Cardiac muscle cell (in vitro differentiated cells and primary cell): ENCODE measurements at regions not wholly inside any gene's neighbourhood (a gene's known extent, or its start where the extent isn't known, plus 50 kb on each side); places are given as distances from the start of the nearest gene placed in this dataset.

Source experiments
- DNase-seq, 2 donors: peaks; one replicate each; pipeline versions ENCODE4 v3.0.0 to v3.0.0-alpha.2; 2010 to 2017; ENCODE audit warnings: low read depth in 1 of 2, low spot score in 1 of 2
- H3K27ac ChIP-seq: fragments of 200-600 bp; sonication (generic); 2 replicates; pipeline ENCODE4 v1.5.1; 2016
- H3K27me3 ChIP-seq: fragments of 200-600 bp; sonication (generic); 2 replicates; pipeline ENCODE4 v1.6.0; 2016; ENCODE audit warnings: control low read depth
- H3K36me3 ChIP-seq: fragments of 200-600 bp; sonication (generic); 2 replicates; pipeline ENCODE4 v1.5.1; 2016; ENCODE audit warnings: control low read depth
- H3K4me1 ChIP-seq: fragments of 200-600 bp; sonication (generic); 2 replicates; pipeline ENCODE4 v1.8.1; 2017; ENCODE audit warnings: low read depth, mild to moderate bottlenecking, mixed run types
- H3K4me3 ChIP-seq: fragments of 200-600 bp; sonication (generic); 2 replicates; pipeline ENCODE4 v1.5.1; 2016; ENCODE audit warnings: mild to moderate bottlenecking
- H3K9me3 ChIP-seq: fragments of 200-600 bp; sonication (generic); 2 replicates; pipeline ENCODE4 v1.5.1; 2017; ENCODE audit warnings: low read depth, mild to moderate bottlenecking, control low read depth
- CTCF ChIP-seq: IDR thresholded peaks from 2 replicates; pipeline ENCODE4 v1.5.1; 2012; ENCODE audit warnings: low read depth, mild to moderate bottlenecking, low read length

- no peak for DNase-seq
Measured at GRCh38 chr20:19096843-19097242, 115.6 kb upstream of the SLC24A3 start.

GRCh38 chr20:19098117-19098516 lies 114.3 kb upstream of the SLC24A3 start:
- no peak for DNase-seq
- Histone ChIP-seq H3K27ac (no peak overlapping the region), H3K27me3 (no peaks in the 10 kb centered on the region), H3K4me1 (no peaks in the 10 kb centered on the region), H3K36me3 (no peaks in the 10 kb centered on the region), H3K9me3 (no peaks in the 10 kb centered on the region), H3K4me3 (no peak overlapping the region)
- TF ChIP-seq CTCF, result no peak

More at GRCh38 chr20:19096843-19097242, 115.6 kb upstream of the SLC24A3 start:
- H3K27ac ChIP-seq, result no peak overlapping the region
- TF ChIP-seq CTCF, result no peak
- H3K9me3 ChIP-seq, result no peaks in the 10 kb centered on the region
- H3K36me3 ChIP-seq, result no peaks in the 10 kb centered on the region
- no peaks in the 10 kb centered on the region for H3K4me1 ChIP-seq
- H3K4me3 ChIP-seq, result no peak overlapping the region
- H3K27me3 ChIP-seq, result no peaks in the 10 kb centered on the region

GRCh38 chr20:19098806-19099578 lies 113.5 kb upstream of the SLC24A3 start:
- DNase-seq, result no peak
- TF ChIP-seq CTCF, result no peak
- no peaks in the 10 kb centered on the region for H3K27me3 ChIP-seq

GRCh38 chr20:19099596-19100545 lies 112.6 kb upstream of the SLC24A3 start:
- DNase-seq, result no peak
- Histone ChIP-seq H3K27ac (no peak overlapping the region), H3K4me3 (no peak overlapping the region), H3K36me3 (no peaks in the 10 kb centered on the region), H3K27me3 (no peaks in the 10 kb centered on the region), H3K9me3 (no peaks in the 10 kb centered on the region), H3K4me1 (no peaks in the 10 kb centered on the region)
- no peak for TF ChIP-seq CTCF

More at GRCh38 chr20:19098806-19099578, 113.5 kb upstream of the SLC24A3 start:
- no peaks in the 10 kb centered on the region for H3K4me1 ChIP-seq
- H3K36me3 ChIP-seq, result no peaks in the 10 kb centered on the region
- H3K4me3 ChIP-seq, result no peak overlapping the region
- H3K27ac ChIP-seq, result no peak overlapping the region
- H3K9me3 ChIP-seq, result no peaks in the 10 kb centered on the region

- no peak for TF ChIP-seq CTCF
- no peak overlapping the region for H3K4me3 ChIP-seq
- H3K9me3 ChIP-seq, result no peaks in the 10 kb centered on the region
- no peak overlapping the region for H3K27ac ChIP-seq
- H3K36me3 ChIP-seq, result no peaks in the 10 kb centered on the region
- DNase-seq, result peak in 1 of 2 donors; percentile 27
- no peaks in the 10 kb centered on the region for H3K4me1 ChIP-seq
- no peaks in the 10 kb centered on the region for H3K27me3 ChIP-seq
Measured at GRCh38 chr20:19100975-19101374, 111.5 kb upstream of the SLC24A3 start.
